ENCODE measurements at regions not wholly inside any gene's neighbourhood (a gene's known extent, or its start where the extent isn't known, plus 50 kb on each side); places are given as distances from the start of the nearest gene placed in this dataset.

DNA sequence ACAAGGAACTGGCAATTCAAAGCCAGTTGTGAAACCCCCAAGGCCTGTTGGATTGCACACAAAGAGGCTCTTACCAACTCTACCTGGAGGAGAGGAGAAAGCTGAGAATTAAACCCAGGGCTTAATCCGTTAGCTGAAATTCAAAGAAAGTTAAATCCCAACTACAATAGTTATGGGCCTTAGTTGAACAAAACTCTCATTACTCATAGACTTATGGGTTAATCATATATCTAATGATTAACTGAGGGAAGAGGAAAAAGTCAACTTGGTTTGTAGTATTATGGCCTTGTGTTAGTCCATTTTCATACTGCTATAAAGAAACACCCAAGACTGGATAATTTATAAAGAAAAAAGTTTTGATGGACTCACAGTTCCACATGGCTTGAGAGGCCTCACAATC lies 838.2 kb upstream of the ADGRL2 start:
- Mint-ChIP-seq H3K4me1 (ENCODE audit: low read depth) (peaks cover 13% of the 10 kb centered on the region), H3K36me3 (ENCODE audit: insufficient read depth) (no peaks in the 10 kb centered on the region), H3K27ac (peak overlapping the region; percentile 82), H3K9me3 (ENCODE audit: low read depth) (peaks cover 3% of the 10 kb centered on the region), H3K27me3 (no peaks in the 10 kb centered on the region), H3K4me3 (ENCODE audit: low read depth) (no peak overlapping the region)
- no peak for DNase-seq (ENCODE audit: low spot score, unreplicated experiment)
- TF ChIP-seq, protein P1, sequence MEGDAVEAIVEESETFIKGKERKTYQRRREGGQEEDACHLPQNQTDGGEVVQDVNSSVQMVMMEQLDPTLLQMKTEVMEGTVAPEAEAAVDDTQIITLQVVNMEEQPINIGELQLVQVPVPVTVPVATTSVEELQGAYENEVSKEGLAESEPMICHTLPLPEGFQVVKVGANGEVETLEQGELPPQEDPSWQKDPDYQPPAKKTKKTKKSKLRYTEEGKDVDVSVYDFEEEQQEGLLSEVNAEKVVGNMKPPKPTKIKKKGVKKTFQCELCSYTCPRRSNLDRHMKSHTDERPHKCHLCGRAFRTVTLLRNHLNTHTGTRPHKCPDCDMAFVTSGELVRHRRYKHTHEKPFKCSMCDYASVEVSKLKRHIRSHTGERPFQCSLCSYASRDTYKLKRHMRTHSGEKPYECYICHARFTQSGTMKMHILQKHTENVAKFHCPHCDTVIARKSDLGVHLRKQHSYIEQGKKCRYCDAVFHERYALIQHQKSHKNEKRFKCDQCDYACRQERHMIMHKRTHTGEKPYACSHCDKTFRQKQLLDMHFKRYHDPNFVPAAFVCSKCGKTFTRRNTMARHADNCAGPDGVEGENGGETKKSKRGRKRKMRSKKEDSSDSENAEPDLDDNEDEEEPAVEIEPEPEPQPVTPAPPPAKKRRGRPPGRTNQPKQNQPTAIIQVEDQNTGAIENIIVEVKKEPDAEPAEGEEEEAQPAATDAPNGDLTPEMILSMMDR (IDR thresholded peaks at IDR 0.05; ENCODE audit: unreplicated experiment), result no peak

DNA sequence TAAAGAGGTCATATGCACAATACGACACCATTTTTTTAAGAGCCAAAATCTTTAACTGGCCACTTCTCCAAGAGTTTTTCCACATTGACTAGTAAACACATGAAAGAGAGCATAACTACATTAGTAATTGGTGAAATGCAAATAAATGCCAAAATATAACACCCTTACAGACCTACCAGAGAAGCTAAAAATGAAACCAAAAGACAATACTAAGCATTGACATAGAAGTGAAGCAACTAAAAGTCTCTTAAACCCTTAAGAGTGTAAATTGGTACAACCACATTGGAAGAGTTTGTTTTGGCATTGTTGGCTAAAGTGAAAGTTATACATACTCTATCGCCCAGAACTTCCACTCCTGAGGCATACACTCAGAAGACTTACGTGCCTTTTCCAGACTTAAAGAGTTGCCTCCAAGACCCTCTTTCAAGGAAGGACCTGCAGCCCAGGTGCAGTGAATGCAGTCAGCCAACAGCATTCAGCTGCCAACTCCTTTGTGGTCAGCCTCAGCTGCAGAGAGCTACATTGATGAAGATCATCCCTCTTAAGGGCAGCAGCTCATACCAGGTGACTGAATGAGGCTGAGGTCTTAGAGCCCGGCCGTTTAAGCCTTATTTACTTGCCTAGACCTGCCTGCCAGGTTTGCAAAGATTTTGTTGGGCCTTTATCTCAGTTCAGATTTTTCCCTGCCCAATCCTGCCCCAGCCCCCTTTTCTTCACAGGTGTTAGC lies 839.1 kb upstream of the ADGRL2 start:
- DNase-seq (ENCODE audit: low spot score, unreplicated experiment), result no peak
- Mint-ChIP-seq H3K9me3 (ENCODE audit: low read depth) (peaks cover 3% of the 10 kb centered on the region), H3K27me3 (no peaks in the 10 kb centered on the region), H3K27ac (peak overlapping the region; percentile 82), H3K36me3 (ENCODE audit: insufficient read depth) (no peaks in the 10 kb centered on the region), H3K4me3 (ENCODE audit: low read depth) (no peak overlapping the region), H3K4me1 (ENCODE audit: low read depth) (peaks cover 13% of the 10 kb centered on the region)
- TF ChIP-seq, protein P1 (IDR thresholded peaks at IDR 0.05; ENCODE audit: unreplicated experiment), result no peak

DNA sequence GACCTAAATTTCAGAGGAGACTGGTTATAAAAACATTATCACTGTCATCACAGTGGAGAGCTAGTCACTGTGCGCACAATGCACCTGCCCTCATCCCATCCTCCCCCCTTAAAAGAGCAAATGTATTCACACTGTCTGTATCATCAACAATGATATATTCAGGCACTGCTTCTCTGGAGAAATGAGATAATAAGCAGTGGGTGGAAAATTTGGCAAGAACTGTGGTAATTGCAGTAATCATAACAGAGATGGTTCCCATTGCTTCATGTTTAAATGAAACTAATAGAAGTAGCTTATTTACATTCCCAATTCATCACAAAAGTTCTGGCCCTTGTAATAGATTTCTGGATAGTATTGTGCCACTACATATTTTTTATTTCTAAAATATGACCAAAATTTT lies 867.4 kb upstream of the ADGRL2 start:
- H3K4me3 Mint-ChIP-seq (ENCODE audit: low read depth), result no peak overlapping the region
- H3K27me3 Mint-ChIP-seq, result no peaks in the 10 kb centered on the region
- H3K9me3 Mint-ChIP-seq (ENCODE audit: low read depth), result peaks cover 22% of the 10 kb centered on the region
- H3K36me3 Mint-ChIP-seq (ENCODE audit: insufficient read depth), result no peaks in the 10 kb centered on the region
- H3K27ac Mint-ChIP-seq, result no peak overlapping the region
- no peak for DNase-seq (ENCODE audit: low spot score, unreplicated experiment)
- TF ChIP-seq, protein P1 (IDR thresholded peaks at IDR 0.05; ENCODE audit: unreplicated experiment), result no peak
- no peaks in the 10 kb centered on the region for H3K4me1 Mint-ChIP-seq (ENCODE audit: low read depth)

DNA sequence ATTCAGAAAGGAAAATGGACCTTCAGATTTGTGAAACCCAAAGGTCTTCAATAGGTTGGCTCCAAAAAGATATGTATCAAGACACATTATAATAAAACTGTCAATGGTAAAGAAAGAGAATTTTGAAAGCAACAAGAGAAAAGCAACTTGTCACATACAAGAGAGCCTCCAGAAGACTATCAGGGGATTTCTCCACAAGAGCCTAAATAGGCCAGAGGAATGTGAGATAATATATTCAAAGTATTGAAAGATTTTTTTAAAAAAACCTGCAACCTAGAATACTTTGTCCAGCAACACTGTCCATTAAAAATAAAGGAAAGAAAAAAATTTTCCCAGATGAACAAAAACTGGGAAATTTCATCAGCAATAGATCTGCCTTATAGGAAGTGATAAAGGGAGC lies 869.6 kb upstream of the ADGRL2 start:
- TF ChIP-seq, protein P1 (IDR thresholded peaks at IDR 0.05; ENCODE audit: unreplicated experiment), result no peak
- Mint-ChIP-seq H3K36me3 (ENCODE audit: insufficient read depth) (no peaks in the 10 kb centered on the region), H3K9me3 (ENCODE audit: low read depth) (peaks cover 23% of the 10 kb centered on the region), H3K4me1 (ENCODE audit: low read depth) (no peaks in the 10 kb centered on the region), H3K27me3 (no peaks in the 10 kb centered on the region), H3K4me3 (ENCODE audit: low read depth) (no peak overlapping the region), H3K27ac (no peak overlapping the region)
- DNase-seq (ENCODE audit: low spot score, unreplicated experiment), result no peak

DNA sequence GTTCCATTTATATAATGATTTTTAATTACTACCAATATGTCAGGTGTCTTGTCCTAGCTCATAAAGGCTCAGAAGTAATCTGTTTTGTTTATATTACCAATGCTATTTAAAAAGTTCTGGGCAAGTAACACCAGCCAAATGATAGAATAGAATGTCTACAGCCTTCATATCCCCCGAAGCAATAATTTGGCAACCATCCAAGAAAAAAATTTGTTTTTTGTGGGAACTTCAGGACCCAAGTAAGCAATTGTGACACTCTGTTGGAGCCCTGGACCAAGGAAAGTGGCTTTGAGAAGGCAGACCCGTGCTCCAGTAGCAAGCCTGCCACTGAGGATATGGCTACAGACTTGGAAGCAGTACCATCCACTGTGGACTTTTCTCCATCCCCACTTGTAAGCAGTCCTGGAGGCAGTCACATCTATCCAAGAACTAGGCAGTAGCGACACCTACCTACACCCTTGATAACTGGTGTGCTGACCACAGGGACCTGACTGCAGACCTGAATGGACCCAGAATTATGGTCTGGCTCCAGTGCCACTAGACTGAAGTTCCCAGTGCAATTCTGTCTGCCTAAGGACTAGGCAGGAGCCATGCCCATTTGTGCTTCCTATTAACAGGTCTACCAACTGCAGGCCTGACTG lies 870.7 kb upstream of the ADGRL2 start:
- TF ChIP-seq, protein P1 (IDR thresholded peaks at IDR 0.05; ENCODE audit: unreplicated experiment), result no peak
- Mint-ChIP-seq H3K27me3 (no peaks in the 10 kb centered on the region), H3K27ac (no peak overlapping the region), H3K36me3 (ENCODE audit: insufficient read depth) (no peaks in the 10 kb centered on the region), H3K9me3 (ENCODE audit: low read depth) (peaks cover 23% of the 10 kb centered on the region), H3K4me3 (ENCODE audit: low read depth) (no peak overlapping the region), H3K4me1 (ENCODE audit: low read depth) (no peaks in the 10 kb centered on the region)
- DNase-seq (ENCODE audit: low spot score, unreplicated experiment), result no peak
